ENCODE measurements at regions not wholly inside any gene's neighbourhood (a gene's known extent, or its start where the extent isn't known, plus 50 kb on each side); places are given as distances from the start of the nearest gene placed in this dataset.

DNA sequence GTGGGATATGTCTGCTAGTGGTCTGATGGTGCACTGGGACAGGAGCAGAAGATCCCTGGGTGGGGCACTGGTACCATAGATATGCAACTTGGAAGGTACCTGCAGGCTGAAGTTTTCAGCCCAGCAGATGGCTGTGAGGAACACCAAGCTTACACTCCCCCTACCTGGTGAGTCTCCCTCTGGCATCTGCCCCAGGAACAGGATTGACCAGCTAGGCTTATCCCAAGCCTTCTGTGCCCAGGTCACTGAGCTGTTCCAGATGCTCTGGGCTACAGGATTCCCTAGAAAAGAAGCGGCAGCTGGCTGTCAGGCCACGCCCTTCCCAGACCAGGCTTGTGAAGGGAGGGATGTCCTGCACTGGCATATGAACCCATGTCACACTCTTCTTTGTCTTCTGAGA lies 1130.0 kb downstream of the NAALADL2 start:
- H3K36me3 Mint-ChIP-seq (ENCODE audit: low read depth), result no peaks in the 10 kb centered on the region
- intact Hi-C loops (cut with micrococcal nuclease), result no loop called here

GRCh38 chr3:175988401-175988800 lies 1129.3 kb downstream of the NAALADL2 start:
- peaks cover 15% of the 10 kb centered on the region for H3K9me3 Mint-ChIP-seq
- intact Hi-C loops (cut with micrococcal nuclease), result no loop called here
- no peak overlapping the region for H3K4me3 Mint-ChIP-seq
- no peaks in the 10 kb centered on the region for H3K36me3 Mint-ChIP-seq (ENCODE audit: low read depth)
- DNase-seq (ENCODE audit: low spot score), result no peak
- H3K27me3 Mint-ChIP-seq (ENCODE audit: insufficient read depth), result no peaks in the 10 kb centered on the region
- no peaks in the 10 kb centered on the region for H3K4me1 Mint-ChIP-seq (ENCODE audit: low read depth)
- no peak overlapping the region for H3K27ac Mint-ChIP-seq

More for the DNA sequence above, 1130.0 kb downstream of the NAALADL2 start:
- H3K27ac Mint-ChIP-seq, result no peak overlapping the region
- DNase-seq (ENCODE audit: low spot score), result no peak
- H3K27me3 Mint-ChIP-seq (ENCODE audit: insufficient read depth), result no peaks in the 10 kb centered on the region
- peaks cover 15% of the 10 kb centered on the region for H3K9me3 Mint-ChIP-seq
- H3K4me3 Mint-ChIP-seq, result no peak overlapping the region
- no peaks in the 10 kb centered on the region for H3K4me1 Mint-ChIP-seq (ENCODE audit: low read depth)

DNA sequence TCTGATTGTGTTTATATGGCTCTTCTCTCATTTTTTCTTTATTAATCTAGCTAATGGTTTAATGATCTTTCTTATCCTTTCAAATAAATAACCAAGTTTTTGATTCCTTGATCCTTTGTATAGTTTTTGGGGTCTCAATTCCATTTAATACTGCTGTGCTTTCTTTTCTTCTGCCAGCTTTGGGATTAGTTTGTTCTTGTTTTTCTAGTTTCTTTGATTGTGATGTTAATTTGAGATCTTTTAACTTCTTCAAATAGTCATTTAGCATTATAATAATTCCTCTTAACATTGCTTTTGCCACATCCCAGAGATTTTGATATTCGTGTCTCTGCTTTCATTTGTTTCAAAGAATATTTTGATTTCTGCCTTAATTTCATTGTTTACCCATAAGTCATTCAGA lies 1126.6 kb downstream of the NAALADL2 start:
- H3K4me1 Mint-ChIP-seq (ENCODE audit: low read depth), result no peaks in the 10 kb centered on the region
- peaks cover 15% of the 10 kb centered on the region for H3K9me3 Mint-ChIP-seq
- H3K27ac Mint-ChIP-seq, result no peak overlapping the region
- no peak for DNase-seq (ENCODE audit: low spot score)
- no peaks in the 10 kb centered on the region for H3K27me3 Mint-ChIP-seq (ENCODE audit: insufficient read depth)
- no peaks in the 10 kb centered on the region for H3K36me3 Mint-ChIP-seq (ENCODE audit: low read depth)
- intact Hi-C loops (cut with micrococcal nuclease), result no loop called here
- H3K4me3 Mint-ChIP-seq, result no peak overlapping the region

DNA sequence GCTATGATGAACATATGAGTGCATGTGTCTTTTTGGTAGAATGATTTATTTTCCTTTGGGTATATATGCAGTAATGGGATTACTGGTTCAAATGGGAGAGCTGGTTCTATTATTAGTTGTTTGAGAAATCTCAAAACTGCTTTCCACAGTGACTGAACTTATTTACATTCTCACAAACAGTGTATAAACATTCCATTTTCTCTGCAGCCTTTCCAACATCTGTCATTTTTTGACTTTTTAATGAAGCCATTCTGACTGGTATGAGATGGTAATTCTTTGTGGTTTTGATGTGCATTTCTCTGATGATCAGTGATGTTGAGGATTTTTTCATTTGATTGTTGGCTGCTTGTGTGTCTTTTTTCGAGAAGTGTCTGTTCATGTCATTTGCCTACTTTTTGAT lies 1124.2 kb downstream of the NAALADL2 start:
- H3K27me3 Mint-ChIP-seq (ENCODE audit: insufficient read depth), result no peaks in the 10 kb centered on the region
- intact Hi-C loops (cut with micrococcal nuclease), result no loop called here
- H3K36me3 Mint-ChIP-seq (ENCODE audit: low read depth), result no peaks in the 10 kb centered on the region
- peaks cover 12% of the 10 kb centered on the region for H3K9me3 Mint-ChIP-seq
- H3K4me3 Mint-ChIP-seq, result no peak overlapping the region
- no peaks in the 10 kb centered on the region for H3K4me1 Mint-ChIP-seq (ENCODE audit: low read depth)
- H3K27ac Mint-ChIP-seq, result no peak overlapping the region
- no peak for DNase-seq (ENCODE audit: low spot score)

GRCh38 chr3:175980486-175981090 lies 1121.5 kb downstream of the NAALADL2 start:
- H3K27ac Mint-ChIP-seq, result no peak overlapping the region

GRCh38 chr3:175977968-175978752 lies 1119.0 kb downstream of the NAALADL2 start:
- no peak for DNase-seq (ENCODE audit: low spot score)
- Mint-ChIP-seq H3K9me3 (peaks cover 6% of the 10 kb centered on the region), H3K36me3 (ENCODE audit: low read depth) (no peaks in the 10 kb centered on the region), H3K27me3 (ENCODE audit: insufficient read depth) (no peaks in the 10 kb centered on the region), H3K4me1 (ENCODE audit: low read depth) (no peaks in the 10 kb centered on the region), H3K27ac (no peak overlapping the region), H3K4me3 (no peak overlapping the region)
- intact Hi-C loops (cut with micrococcal nuclease), result no loop called here

More at GRCh38 chr3:175980486-175981090, 1121.5 kb downstream of the NAALADL2 start:
- intact Hi-C loops (cut with micrococcal nuclease), result no loop called here
- no peak overlapping the region for H3K4me3 Mint-ChIP-seq
- no peak for DNase-seq (ENCODE audit: low spot score)
- H3K9me3 Mint-ChIP-seq, result peaks cover 6% of the 10 kb centered on the region
- H3K36me3 Mint-ChIP-seq (ENCODE audit: low read depth), result no peaks in the 10 kb centered on the region
- no peaks in the 10 kb centered on the region for H3K4me1 Mint-ChIP-seq (ENCODE audit: low read depth)
- no peaks in the 10 kb centered on the region for H3K27me3 Mint-ChIP-seq (ENCODE audit: insufficient read depth)

- Mint-ChIP-seq H3K4me3 (no peak overlapping the region), H3K27ac (no peak overlapping the region), H3K4me1 (ENCODE audit: low read depth) (no peaks in the 10 kb centered on the region), H3K36me3 (ENCODE audit: low read depth) (no peaks in the 10 kb centered on the region), H3K9me3 (peaks cover 29% of the 10 kb centered on the region), H3K27me3 (ENCODE audit: insufficient read depth) (no peaks in the 10 kb centered on the region)
- intact Hi-C loops (cut with micrococcal nuclease), result no loop called here
- DNase-seq (ENCODE audit: low spot score), result no peak
Observed at GRCh38 chr3:175969456-175969855, 1110.3 kb downstream of the NAALADL2 start.

DNA sequence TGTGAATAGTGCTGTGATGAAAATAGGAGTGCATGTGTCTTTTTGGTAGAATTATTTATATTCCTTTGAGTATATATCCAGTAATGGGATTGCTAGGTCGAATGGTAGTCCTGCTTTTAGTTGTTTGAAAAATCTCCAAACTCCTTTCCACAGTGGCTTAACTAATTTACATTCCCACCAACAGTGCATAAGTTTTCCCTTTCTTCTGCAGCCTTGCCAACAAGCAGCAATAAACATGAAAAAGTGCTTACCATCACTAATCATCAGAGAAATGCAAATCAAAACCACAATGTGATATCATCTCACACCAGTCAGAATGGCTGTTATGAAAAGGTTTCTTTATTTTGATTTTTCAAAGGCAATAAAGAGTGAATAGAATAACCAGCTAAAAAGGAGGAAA lies 1105.9 kb downstream of the NAALADL2 start:
- no peak overlapping the region for H3K4me3 Mint-ChIP-seq
- no peaks in the 10 kb centered on the region for H3K27me3 Mint-ChIP-seq (ENCODE audit: insufficient read depth)
- H3K9me3 Mint-ChIP-seq, result peaks cover 24% of the 10 kb centered on the region
- no peaks in the 10 kb centered on the region for H3K36me3 Mint-ChIP-seq (ENCODE audit: low read depth)
- no peak for DNase-seq (ENCODE audit: low spot score)
- H3K4me1 Mint-ChIP-seq (ENCODE audit: low read depth), result no peaks in the 10 kb centered on the region
- intact Hi-C loops (cut with micrococcal nuclease), result no loop called here
- no peak overlapping the region for H3K27ac Mint-ChIP-seq

- H3K36me3 Mint-ChIP-seq (ENCODE audit: low read depth), result no peaks in the 10 kb centered on the region
- no peaks in the 10 kb centered on the region for H3K4me1 Mint-ChIP-seq (ENCODE audit: low read depth)
- intact Hi-C loops (cut with micrococcal nuclease), result no loop called here
- peaks cover 4% of the 10 kb centered on the region for H3K9me3 Mint-ChIP-seq
- no peak overlapping the region for H3K4me3 Mint-ChIP-seq
- H3K27me3 Mint-ChIP-seq (ENCODE audit: insufficient read depth), result no peaks in the 10 kb centered on the region
- DNase-seq (ENCODE audit: low spot score), result no peak
- H3K27ac Mint-ChIP-seq, result no peak overlapping the region
Observed at GRCh38 chr3:175957427-175957826, 1098.3 kb downstream of the NAALADL2 start.

- Mint-ChIP-seq H3K4me1 (ENCODE audit: low read depth) (no peaks in the 10 kb centered on the region), H3K4me3 (no peak overlapping the region), H3K9me3 (peaks cover 4% of the 10 kb centered on the region), H3K27me3 (ENCODE audit: insufficient read depth) (no peaks in the 10 kb centered on the region), H3K27ac (no peak overlapping the region), H3K36me3 (ENCODE audit: low read depth) (no peaks in the 10 kb centered on the region)
- DNase-seq (ENCODE audit: low spot score), result no peak
- intact Hi-C loops (cut with micrococcal nuclease), result no loop called here
Observed at GRCh38 chr3:175956964-175957363, 1097.8 kb downstream of the NAALADL2 start.

DNA sequence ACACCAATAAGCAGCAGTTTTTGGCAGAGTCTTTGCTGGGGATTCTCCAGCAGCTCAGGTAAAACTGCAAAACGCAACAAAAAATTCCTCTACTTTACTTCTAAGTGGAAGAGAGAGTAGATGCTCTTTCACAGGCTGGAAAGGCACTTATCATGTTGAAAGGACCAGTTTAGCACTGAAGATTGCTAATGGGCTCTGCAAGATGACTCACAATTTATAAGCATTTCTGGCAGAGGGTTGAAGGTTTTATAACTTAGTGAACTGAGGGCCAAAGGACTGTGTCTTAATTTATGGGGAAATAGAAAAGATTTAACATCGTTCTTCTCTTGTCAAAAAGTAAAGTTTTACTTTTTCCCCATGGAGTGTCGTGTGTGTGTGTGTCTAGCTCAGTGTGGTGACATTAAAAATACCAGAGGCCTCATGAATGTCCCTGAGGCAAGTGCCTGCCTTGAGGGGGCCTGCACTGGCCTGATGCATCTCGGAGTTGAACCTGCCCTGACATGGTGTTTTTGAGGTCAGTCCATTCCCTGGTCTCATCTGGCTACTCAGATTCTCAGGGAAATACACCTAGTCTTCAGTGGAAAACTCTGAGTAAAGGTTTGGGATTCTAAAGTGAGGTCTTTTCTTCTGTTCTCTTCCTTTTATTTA lies 1092.0 kb downstream of the NAALADL2 start:
- intact Hi-C loops (cut with micrococcal nuclease), result no loop called here
- Mint-ChIP-seq H3K4me1 (ENCODE audit: low read depth) (no peaks in the 10 kb centered on the region), H3K36me3 (ENCODE audit: low read depth) (no peaks in the 10 kb centered on the region), H3K9me3 (peaks cover 4% of the 10 kb centered on the region), H3K4me3 (no peak overlapping the region), H3K27ac (no peak overlapping the region), H3K27me3 (ENCODE audit: insufficient read depth) (no peaks in the 10 kb centered on the region)
- DNase-seq (ENCODE audit: low spot score), result no peak

GRCh38 chr3:175948041-175948440 lies 1088.9 kb downstream of the NAALADL2 start:
- H3K36me3 Mint-ChIP-seq (ENCODE audit: low read depth), result no peaks in the 10 kb centered on the region
- no peaks in the 10 kb centered on the region for H3K4me1 Mint-ChIP-seq (ENCODE audit: low read depth)
- DNase-seq (ENCODE audit: low spot score), result no peak
- intact Hi-C loops (cut with micrococcal nuclease), result no loop called here
- H3K27me3 Mint-ChIP-seq (ENCODE audit: insufficient read depth), result no peaks in the 10 kb centered on the region
- H3K4me3 Mint-ChIP-seq, result no peak overlapping the region
- peaks cover 16% of the 10 kb centered on the region for H3K9me3 Mint-ChIP-seq
- H3K27ac Mint-ChIP-seq, result no peak overlapping the region

- Mint-ChIP-seq H3K4me1 (ENCODE audit: low read depth) (no peaks in the 10 kb centered on the region), H3K9me3 (peaks cover 29% of the 10 kb centered on the region), H3K27me3 (ENCODE audit: insufficient read depth) (no peaks in the 10 kb centered on the region), H3K27ac (no peak overlapping the region), H3K36me3 (ENCODE audit: low read depth) (no peaks in the 10 kb centered on the region), H3K4me3 (no peak overlapping the region)
- no peak for DNase-seq (ENCODE audit: low spot score)
- intact Hi-C loops (cut with micrococcal nuclease), result no loop called here
Observed at GRCh38 chr3:175941352-175941751, 1082.2 kb downstream of the NAALADL2 start.

Measured in activated T-helper 1 cell treated with anti-CD3 and anti-CD28 coated beads, Interleukin-12 subunit alpha, Interleukin-12 subunit beta, Interleukin-2, Interleukin-4 antibody, amounts not matched to agents 30 ng/mL and 10 ng/mL and 1 ng/mL, durations not matched to agents 14 hours and 24 hours and 36 hours (primary cell).